ENCODE measurements at regions not wholly inside any gene's neighbourhood (a gene's known extent, or its start where the extent isn't known, plus 50 kb on each side); places are given as distances from the start of the nearest gene placed in this dataset.

DNA sequence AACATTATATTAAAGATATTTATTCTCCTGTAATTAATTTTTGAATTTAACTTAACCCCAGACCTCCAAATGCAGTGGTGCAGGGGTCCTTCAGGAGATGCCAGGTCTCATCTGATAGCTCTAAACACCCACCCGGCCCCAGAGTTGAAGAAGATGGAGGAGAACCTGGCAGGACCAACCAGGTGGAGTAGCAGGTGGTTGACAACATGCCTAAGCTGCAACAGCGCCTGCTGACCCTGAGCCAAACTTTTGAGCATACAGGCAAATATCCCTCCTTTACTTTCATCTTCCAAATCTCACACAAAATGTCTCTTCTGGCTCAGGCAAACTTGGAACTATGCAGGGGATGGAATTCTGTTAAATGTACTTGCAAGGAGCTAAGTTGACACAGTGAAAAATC is 145.3 kb upstream of the TCF21 start:
- intact Hi-C loops (cut with DNase I) = no loop called here
- TF ChIP-seq POLR2AphosphoS5 (IDR thresholded peaks at IDR 0.05) (no peak), EP300 (IDR thresholded peaks at IDR 0.05) (no peak), POLR2A (IDR thresholded peaks at IDR 0.05; ENCODE audit: low read depth) (no peak)
- TF ChIP-seq, protein P1, sequence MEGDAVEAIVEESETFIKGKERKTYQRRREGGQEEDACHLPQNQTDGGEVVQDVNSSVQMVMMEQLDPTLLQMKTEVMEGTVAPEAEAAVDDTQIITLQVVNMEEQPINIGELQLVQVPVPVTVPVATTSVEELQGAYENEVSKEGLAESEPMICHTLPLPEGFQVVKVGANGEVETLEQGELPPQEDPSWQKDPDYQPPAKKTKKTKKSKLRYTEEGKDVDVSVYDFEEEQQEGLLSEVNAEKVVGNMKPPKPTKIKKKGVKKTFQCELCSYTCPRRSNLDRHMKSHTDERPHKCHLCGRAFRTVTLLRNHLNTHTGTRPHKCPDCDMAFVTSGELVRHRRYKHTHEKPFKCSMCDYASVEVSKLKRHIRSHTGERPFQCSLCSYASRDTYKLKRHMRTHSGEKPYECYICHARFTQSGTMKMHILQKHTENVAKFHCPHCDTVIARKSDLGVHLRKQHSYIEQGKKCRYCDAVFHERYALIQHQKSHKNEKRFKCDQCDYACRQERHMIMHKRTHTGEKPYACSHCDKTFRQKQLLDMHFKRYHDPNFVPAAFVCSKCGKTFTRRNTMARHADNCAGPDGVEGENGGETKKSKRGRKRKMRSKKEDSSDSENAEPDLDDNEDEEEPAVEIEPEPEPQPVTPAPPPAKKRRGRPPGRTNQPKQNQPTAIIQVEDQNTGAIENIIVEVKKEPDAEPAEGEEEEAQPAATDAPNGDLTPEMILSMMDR (IDR thresholded peaks at IDR 0.05) = no peak

DNA sequence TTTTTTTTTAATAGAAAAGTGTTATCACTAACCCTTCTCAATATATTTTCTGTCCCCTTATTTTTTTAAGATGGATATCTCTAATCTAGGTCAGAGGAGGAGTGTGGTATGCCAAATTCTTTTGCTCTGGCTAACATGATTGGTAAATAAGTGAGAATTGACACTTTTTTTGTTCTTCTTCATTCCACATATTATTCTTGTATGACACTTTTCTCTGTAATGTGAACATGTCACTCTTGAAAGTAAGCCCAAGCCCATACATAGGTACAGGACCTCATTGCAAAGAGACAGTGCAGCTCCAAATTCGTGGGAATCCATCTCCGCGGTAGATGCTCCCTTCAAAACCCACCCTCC is 142.5 kb upstream of the TCF21 start:
- Histone ChIP-seq H3K4me3 (no peak overlapping the region), H3K36me3 (no peaks in the 10 kb centered on the region), H3K27ac (replicated peaks in 1 of 4) (no peak overlapping the region), H3K4me1 (peaks cover 0 to 5% (median 4%) of the 10 kb centered on the region in 4 donors), H3K27me3 (no peaks in the 10 kb centered on the region), H3K9me3 (no peaks in the 10 kb centered on the region)
- TF ChIP-seq POLR2A (IDR thresholded peaks at IDR 0.05; ENCODE audit: low read depth) = no peak
- no peak for TF ChIP-seq POLR2AphosphoS5 (IDR thresholded peaks at IDR 0.05)
- no peak for TF ChIP-seq EP300 (IDR thresholded peaks at IDR 0.05)
- TF ChIP-seq, protein P1 (IDR thresholded peaks at IDR 0.05) = no peak
- intact Hi-C loops (cut with DNase I) = no loop called here
- DNase-seq (ENCODE audit: extremely low spot score) = no peak
- 94% methylated on average over 3 of the region's 3 CpGs for WGBS

More for the DNA sequence above, 145.3 kb upstream of the TCF21 start:
- Histone ChIP-seq H3K27ac (replicated peaks in 1 of 4) (no peak overlapping the region), H3K27me3 (no peaks in the 10 kb centered on the region), H3K36me3 (no peaks in the 10 kb centered on the region), H3K4me3 (no peak overlapping the region), H3K4me1 (peaks cover 0 to 10% (median 9%) of the 10 kb centered on the region in 4 donors), H3K9me3 (no peaks in the 10 kb centered on the region)
- 70% methylated on average over 2 of the region's 2 CpGs for WGBS
- DNase-seq (ENCODE audit: extremely low spot score) = no peak

DNA sequence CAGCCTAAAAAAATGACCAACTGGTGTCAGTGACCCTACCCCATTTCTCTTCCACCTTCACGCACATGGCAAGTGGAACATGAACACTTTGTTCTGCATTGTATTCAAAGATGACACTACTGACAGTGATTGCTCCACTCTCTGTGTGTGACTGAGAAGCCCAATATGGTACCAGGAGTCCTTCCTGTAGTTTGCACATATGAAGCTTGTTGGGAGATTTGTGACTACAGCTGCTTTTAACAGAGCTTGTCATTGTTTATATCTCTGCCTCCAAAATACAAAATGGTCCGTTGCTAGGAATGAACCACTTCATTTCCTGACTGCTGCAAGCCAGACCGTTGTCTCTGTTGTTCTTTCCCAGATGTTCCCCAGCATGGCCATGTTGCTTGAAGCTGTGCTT is 140.3 kb upstream of the TCF21 start:
- H3K27ac ChIP-seq (replicated peaks in 1 of 4) = peak overlapping the region in 2 of 4 donors; percentile 34 to 50
- no peak overlapping the region for H3K4me3 ChIP-seq
- DNase-seq (ENCODE audit: extremely low spot score) = no peak
- 31% methylated on average over 3 of the region's 3 CpGs for WGBS
- H3K9me3 ChIP-seq = no peaks in the 10 kb centered on the region
- H3K27me3 ChIP-seq = no peaks in the 10 kb centered on the region
- TF ChIP-seq POLR2A (IDR thresholded peaks at IDR 0.05; ENCODE audit: low read depth) (no peak), EP300 (IDR thresholded peaks at IDR 0.05) (peak; percentile 25), POLR2AphosphoS5 (IDR thresholded peaks at IDR 0.05) (peak; percentile 37 to 65)
- TF ChIP-seq, protein P1 (IDR thresholded peaks at IDR 0.05) = no peak
- no peaks in the 10 kb centered on the region for H3K36me3 ChIP-seq
- peaks cover 0 to 11% (median 2%) of the 10 kb centered on the region in 4 donors for H3K4me1 ChIP-seq
- intact Hi-C loops (cut with DNase I) = no loop called here

DNA sequence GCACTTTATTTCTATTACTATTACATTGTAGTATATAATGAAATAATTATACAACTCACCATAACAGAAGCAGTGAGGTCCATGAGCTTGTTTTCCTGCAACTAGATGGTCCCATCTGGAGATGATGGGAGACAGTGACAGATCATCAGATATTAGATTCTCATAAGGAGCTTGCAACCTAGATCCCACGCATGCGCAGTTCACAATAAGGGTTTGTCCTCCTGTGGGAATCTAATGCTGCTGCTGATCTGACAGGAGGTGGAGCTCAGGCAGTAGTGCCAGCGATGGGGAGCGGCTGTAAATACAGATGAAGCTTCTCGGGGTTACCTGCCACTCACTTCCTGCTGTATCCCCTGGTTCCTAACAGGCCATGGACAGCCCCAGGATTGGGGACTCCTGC is 139.5 kb upstream of the TCF21 start:
- TF ChIP-seq POLR2AphosphoS5 (IDR thresholded peaks at IDR 0.05) = peak in 1 of 2 donors; percentile 10
- TF ChIP-seq, protein P1 (IDR thresholded peaks at IDR 0.05) = no peak
- Histone ChIP-seq H3K4me1 (peaks cover 0 to 11% (median 2%) of the 10 kb centered on the region in 4 donors), H3K36me3 (no peaks in the 10 kb centered on the region), H3K4me3 (no peak overlapping the region), H3K9me3 (no peaks in the 10 kb centered on the region), H3K27me3 (no peaks in the 10 kb centered on the region), H3K27ac (replicated peaks in 1 of 4) (peak overlapping the region in 3 of 4 donors; percentile 34 to 50 (median 48))
- DNase-seq (ENCODE audit: extremely low spot score) = no peak
- WGBS = 86% methylated on average over 5 of the region's 5 CpGs
- intact Hi-C loops (cut with DNase I) = no loop called here

DNA sequence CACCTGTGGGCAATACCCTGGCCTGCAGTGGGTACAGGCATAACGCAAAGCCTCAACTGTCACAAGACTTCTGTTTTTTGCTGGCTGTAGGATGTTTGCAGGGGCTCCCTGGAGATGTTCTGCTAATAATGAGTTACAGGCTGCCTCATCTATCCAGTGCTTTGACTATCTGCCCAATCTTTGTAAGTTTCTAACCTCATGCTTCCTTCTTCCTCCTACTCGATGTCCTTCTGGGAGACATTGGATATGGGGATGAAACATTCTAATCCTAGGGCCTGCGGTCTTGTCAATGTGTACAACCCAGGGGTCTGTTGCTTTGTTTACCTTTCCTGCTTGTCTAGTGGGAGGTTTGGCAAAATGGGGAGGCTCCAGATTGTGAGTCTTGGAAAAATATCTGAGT is 136.8 kb upstream of the TCF21 start:
- no peaks in the 10 kb centered on the region for H3K36me3 ChIP-seq
- peaks cover 3 to 23% (median 15%) of the 10 kb centered on the region in 4 donors for H3K4me1 ChIP-seq
- H3K27ac ChIP-seq (replicated peaks in 1 of 4) = peak overlapping the region in 1 of 4 donors; percentile 1
- H3K9me3 ChIP-seq = no peaks in the 10 kb centered on the region
- H3K4me3 ChIP-seq = no peak overlapping the region
- intact Hi-C loops (cut with DNase I) = no loop called here
- whole genome bisulfite sequencing = 76% methylated on average over 3 of the region's 3 CpGs
- H3K27me3 ChIP-seq = no peaks in the 10 kb centered on the region
- DNase-seq (ENCODE audit: extremely low spot score) = no peak
- TF ChIP-seq EP300 (IDR thresholded peaks at IDR 0.05) = no peak
- TF ChIP-seq, protein P1 (IDR thresholded peaks at IDR 0.05) = no peak
